ENCODE measurements at regions not wholly inside any gene's neighbourhood (a gene's known extent, or its start where the extent isn't known, plus 50 kb on each side); places are given as distances from the start of the nearest gene placed in this dataset.
A peak's percentile ranks its signal among the peaks of the same experiment; 100 is the strongest.

GRCh38 chr13:80850771-80851170, 509.8 kb upstream of the SPRY2 start:
- DNase-seq (no peak), ATAC-seq (ENCODE audit: low FRiP score in 2 of 2) (no peak)
- H3K36me3 ChIP-seq, result no peaks in the 10 kb centered on the region
- TF ChIP-seq EP300 (IDR thresholded peaks at IDR 0.05), result no peak
- TF ChIP-seq, protein P1, sequence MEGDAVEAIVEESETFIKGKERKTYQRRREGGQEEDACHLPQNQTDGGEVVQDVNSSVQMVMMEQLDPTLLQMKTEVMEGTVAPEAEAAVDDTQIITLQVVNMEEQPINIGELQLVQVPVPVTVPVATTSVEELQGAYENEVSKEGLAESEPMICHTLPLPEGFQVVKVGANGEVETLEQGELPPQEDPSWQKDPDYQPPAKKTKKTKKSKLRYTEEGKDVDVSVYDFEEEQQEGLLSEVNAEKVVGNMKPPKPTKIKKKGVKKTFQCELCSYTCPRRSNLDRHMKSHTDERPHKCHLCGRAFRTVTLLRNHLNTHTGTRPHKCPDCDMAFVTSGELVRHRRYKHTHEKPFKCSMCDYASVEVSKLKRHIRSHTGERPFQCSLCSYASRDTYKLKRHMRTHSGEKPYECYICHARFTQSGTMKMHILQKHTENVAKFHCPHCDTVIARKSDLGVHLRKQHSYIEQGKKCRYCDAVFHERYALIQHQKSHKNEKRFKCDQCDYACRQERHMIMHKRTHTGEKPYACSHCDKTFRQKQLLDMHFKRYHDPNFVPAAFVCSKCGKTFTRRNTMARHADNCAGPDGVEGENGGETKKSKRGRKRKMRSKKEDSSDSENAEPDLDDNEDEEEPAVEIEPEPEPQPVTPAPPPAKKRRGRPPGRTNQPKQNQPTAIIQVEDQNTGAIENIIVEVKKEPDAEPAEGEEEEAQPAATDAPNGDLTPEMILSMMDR (IDR thresholded peaks at IDR 0.05), result no peak
- no peak for TF ChIP-seq POLR2AphosphoS5 (IDR thresholded peaks at IDR 0.05)
- no peak for TF ChIP-seq POLR2A (IDR thresholded peaks at IDR 0.05)
- 83 to 84% methylated on average over 2 of the region's 2 CpGs for WGBS, 2 donors
- no peaks in the 10 kb centered on the region for H3K27me3 ChIP-seq
- H3K9me3 ChIP-seq, result no peaks in the 10 kb centered on the region
- no peak overlapping the region for H3K4me3 ChIP-seq
- no peak overlapping the region for H3K27ac ChIP-seq
- H3K4me1 ChIP-seq, result no peaks in the 10 kb centered on the region

DNA sequence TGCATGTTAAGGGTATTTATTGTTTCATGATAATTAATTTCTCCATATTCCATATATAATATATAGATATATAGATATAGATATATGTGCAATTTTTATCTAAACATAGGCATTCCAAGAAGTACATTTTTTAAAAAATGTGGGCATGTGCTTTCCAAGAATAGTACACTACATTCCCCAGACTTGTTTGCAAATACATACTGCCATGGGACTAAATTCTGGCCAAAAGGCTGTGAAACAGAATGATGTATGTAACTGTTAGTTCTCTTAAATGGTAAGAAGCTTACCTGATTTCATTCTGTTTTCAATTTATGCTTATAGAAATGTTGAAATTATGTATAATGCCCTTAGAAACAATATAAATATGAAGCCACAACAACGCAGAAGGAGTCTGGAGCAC, 503.2 kb upstream of the SPRY2 start:
- 87 to 91% methylated on average over 1 of the region's 1 CpG for WGBS, 2 donors
- ATAC-seq (ENCODE audit: low FRiP score in 2 of 2) (no peak), DNase-seq (no peak)
- Histone ChIP-seq H3K27me3 (no peaks in the 10 kb centered on the region), H3K4me1 (no peaks in the 10 kb centered on the region), H3K9me3 (no peaks in the 10 kb centered on the region), H3K36me3 (no peaks in the 10 kb centered on the region), H3K27ac (no peak overlapping the region), H3K4me3 (no peak overlapping the region)
- no peak for TF ChIP-seq POLR2AphosphoS5 (IDR thresholded peaks at IDR 0.05)

DNA sequence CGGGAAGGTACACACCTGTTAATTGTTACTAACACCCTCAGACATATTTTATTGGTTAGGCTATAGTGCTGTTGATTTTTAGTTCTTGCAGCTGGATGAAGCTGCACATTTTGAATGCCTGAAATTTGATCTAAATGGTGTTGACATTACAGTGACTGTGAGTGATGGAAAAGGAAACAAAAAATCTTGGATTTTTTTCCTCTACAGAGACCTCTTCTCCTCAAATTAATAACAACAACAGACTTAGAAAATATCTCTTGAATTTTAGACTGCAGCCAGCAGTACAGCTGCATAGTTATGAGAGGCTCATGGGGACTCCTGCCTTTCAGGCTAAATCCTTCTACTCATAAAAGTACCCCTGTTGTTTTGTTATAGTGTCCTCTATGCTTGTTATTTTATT, 500.5 kb upstream of the SPRY2 start:
- Histone ChIP-seq H3K4me1 (no peaks in the 10 kb centered on the region), H3K4me3 (no peak overlapping the region), H3K27ac (no peak overlapping the region), H3K27me3 (no peaks in the 10 kb centered on the region), H3K36me3 (no peaks in the 10 kb centered on the region), H3K9me3 (no peaks in the 10 kb centered on the region)
- no peak for DNase-seq
- 48 to 50% methylated on average over 1 of the region's 1 CpG for WGBS, 2 donors
- ATAC-seq (ENCODE audit: low FRiP score in 2 of 2), result no peak
- TF ChIP-seq, protein P1 (IDR thresholded peaks at IDR 0.05), result no peak
- TF ChIP-seq POLR2A (IDR thresholded peaks at IDR 0.05), result no peak
- TF ChIP-seq POLR2AphosphoS5 (IDR thresholded peaks at IDR 0.05), result no peak
- TF ChIP-seq EP300 (IDR thresholded peaks at IDR 0.05), result no peak

GRCh38 chr13:80840316-80840976, 499.5 kb upstream of the SPRY2 start:
- peak in 1 of 2 donors; percentile 91 for ATAC-seq (ENCODE audit: low FRiP score in 2 of 2)

GRCh38 chr13:80835902-80836301, 495.0 kb upstream of the SPRY2 start:
- Histone ChIP-seq H3K4me3 (no peak overlapping the region), H3K9me3 (peaks cover 0 to 9% (median 0%) of the 10 kb centered on the region in 4 donors), H3K36me3 (no peaks in the 10 kb centered on the region), H3K4me1 (no peaks in the 10 kb centered on the region), H3K27ac (no peak overlapping the region), H3K27me3 (no peaks in the 10 kb centered on the region)
- ATAC-seq (ENCODE audit: low FRiP score in 2 of 2) (no peak), DNase-seq (no peak)
- TF ChIP-seq POLR2AphosphoS5 (IDR thresholded peaks at IDR 0.05), result no peak
- TF ChIP-seq, protein P1 (IDR thresholded peaks at IDR 0.05), result no peak
- no peak for TF ChIP-seq EP300 (IDR thresholded peaks at IDR 0.05)
- TF ChIP-seq POLR2A (IDR thresholded peaks at IDR 0.05), result no peak

More at GRCh38 chr13:80840316-80840976, 499.5 kb upstream of the SPRY2 start:
- no peak overlapping the region for H3K27ac ChIP-seq
- WGBS, 2 donors, result 56 to 62% methylated on average over 7 of the region's 7 CpGs
- DNase-seq, result no peak
- no peaks in the 10 kb centered on the region for H3K36me3 ChIP-seq
- no peaks in the 10 kb centered on the region for H3K4me1 ChIP-seq
- TF ChIP-seq POLR2AphosphoS5 (IDR thresholded peaks at IDR 0.05) (no peak), POLR2A (IDR thresholded peaks at IDR 0.05) (no peak), EP300 (IDR thresholded peaks at IDR 0.05) (no peak)
- TF ChIP-seq, protein P1 (IDR thresholded peaks at IDR 0.05), result no peak
- H3K4me3 ChIP-seq, result no peak overlapping the region
- H3K27me3 ChIP-seq, result no peaks in the 10 kb centered on the region
- H3K9me3 ChIP-seq, result no peaks in the 10 kb centered on the region

Measured in upper lobe of left lung (tissue), 6 donors.